ENCODE measurements at regions not wholly inside any gene's neighbourhood (a gene's known extent, or its start where the extent isn't known, plus 50 kb on each side); places are given as distances from the start of the nearest gene placed in this dataset.
"Not testable (repeated sequence)": the region's sequence is repeated elsewhere in the genome, so short reads cannot be mapped to it uniquely, and the experiment has no call there.

DNA sequence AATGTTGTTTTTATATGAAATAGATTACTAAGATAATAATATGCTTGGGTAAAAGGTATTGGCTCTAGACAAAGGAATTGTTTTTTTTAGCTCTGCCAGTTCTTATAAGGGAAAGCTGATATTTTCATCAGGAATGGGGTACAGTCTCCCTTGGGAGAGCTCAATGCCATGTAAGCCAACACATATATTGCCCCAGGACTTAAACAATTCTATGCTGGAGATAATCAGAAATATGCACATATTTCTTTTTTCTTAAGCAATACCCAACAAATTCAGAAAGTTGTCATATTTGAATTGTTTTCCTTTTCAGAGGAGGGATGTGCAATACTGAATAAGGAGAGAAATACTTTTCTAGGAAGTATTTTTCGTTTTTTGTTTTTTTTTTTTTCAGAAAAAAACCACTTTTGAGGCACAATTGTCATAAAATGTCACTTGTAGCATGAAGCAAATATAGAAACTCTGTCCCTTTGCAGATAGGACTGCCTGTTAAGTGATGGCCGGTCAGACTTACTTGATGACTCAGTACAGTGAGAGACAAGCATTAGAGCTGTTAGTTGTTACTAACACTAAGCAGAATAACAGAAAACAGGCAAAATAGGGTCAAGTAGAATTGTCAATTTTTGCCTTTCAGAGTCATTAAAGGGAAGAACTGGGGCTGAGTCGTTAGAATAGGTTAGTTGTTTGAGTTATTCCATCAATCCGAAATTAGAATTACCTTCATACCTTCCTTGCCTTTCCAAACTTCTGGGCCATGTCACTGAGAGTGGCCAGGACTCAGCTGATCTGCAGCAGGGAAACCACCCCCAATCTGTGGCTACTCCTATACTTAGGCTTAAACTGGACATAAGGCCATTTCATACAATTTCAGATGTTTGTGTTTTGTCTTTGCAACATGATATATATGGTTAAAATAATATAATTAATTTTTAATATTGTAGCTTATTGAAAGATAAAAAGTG is 168.1 kb downstream of the SLC38A4 start:
- CTCF ChIA-PET, result interaction anchor here (1.1 to 1.7 kb wide), 2 partner anchors 18 to 533 kb away, joined by 3 read pairs; no protein-coding TSS in a partner anchor
- Histone ChIP-seq H3K36me3 (replicated peaks in 1 of 2; ENCODE audit: control insufficient read depth in 1 of 2, insufficient read depth in 2 of 2, low read length in 1 of 2) (no peaks in the 10 kb centered on the region), H3K9me2 (no peaks in the 10 kb centered on the region), H3K4me3 (ENCODE audit: low read depth in 2 of 2, low read length in 1 of 2) (no peak overlapping the region; a peak in 1 of 4 replicates), H3K9me3 (no peaks in the 10 kb centered on the region), H3K9ac (no peak overlapping the region; the same call in 1 of the 2 replicates), H3K79me2 (ENCODE audit: insufficient read depth) (no peaks in the 10 kb centered on the region), H3K27ac (ENCODE audit: low read depth in 2 of 2, low read length in 1 of 2) (peak overlapping the region; percentile 11 to 83; a peak in 3 of 4 replicates), H3K4me1 (ENCODE audit: control insufficient read depth in 1 of 2, insufficient read depth in 2 of 2, low read depth in 1 of 2, low read length in 1 of 2) (peaks cover 0 to 46% of the 10 kb centered on the region in 2 experiments), H3F3A (replicated peaks; ENCODE audit: insufficient read depth) (peaks cover 24% of the 10 kb centered on the region), H2AFZ (ENCODE audit: low read depth) (peak overlapping the region; percentile 63; the same call in 1 of the 2 replicates), H3K4me2 (peak overlapping the region; percentile 6; the same call in 1 of the 2 replicates), H3K27me3 (ENCODE audit: insufficient read depth) (no peaks in the 10 kb centered on the region), H4K20me1 (ENCODE audit: insufficient read depth) (no peaks in the 10 kb centered on the region)
- TF ChIP-seq JUND (IDR thresholded peaks at IDR 0.05) (peak; percentile 26; the same call in 1 of the 2 replicates), MEF2A (IDR thresholded peaks at IDR 0.05; ENCODE audit: borderline replicate concordance, low read depth) (no peak), RAD21 (IDR thresholded peaks at IDR 0.05; ENCODE audit: low read length) (no peak), FOSL2 (IDR thresholded peaks at IDR 0.05; ENCODE audit: borderline replicate concordance, low read depth) (peak; percentile 63)
- TF ChIP-seq, protein P1, sequence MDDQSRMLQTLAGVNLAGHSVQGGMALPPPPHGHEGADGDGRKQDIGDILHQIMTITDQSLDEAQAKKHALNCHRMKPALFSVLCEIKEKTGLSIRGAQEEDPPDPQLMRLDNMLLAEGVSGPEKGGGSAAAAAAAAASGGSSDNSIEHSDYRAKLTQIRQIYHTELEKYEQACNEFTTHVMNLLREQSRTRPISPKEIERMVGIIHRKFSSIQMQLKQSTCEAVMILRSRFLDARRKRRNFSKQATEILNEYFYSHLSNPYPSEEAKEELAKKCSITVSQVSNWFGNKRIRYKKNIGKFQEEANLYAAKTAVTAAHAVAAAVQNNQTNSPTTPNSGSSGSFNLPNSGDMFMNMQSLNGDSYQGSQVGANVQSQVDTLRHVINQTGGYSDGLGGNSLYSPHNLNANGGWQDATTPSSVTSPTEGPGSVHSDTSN (IDR thresholded peaks at IDR 0.05), result peak; percentile 38; the same call in 1 of the 2 replicates
- TF ChIP-seq, protein P2, sequence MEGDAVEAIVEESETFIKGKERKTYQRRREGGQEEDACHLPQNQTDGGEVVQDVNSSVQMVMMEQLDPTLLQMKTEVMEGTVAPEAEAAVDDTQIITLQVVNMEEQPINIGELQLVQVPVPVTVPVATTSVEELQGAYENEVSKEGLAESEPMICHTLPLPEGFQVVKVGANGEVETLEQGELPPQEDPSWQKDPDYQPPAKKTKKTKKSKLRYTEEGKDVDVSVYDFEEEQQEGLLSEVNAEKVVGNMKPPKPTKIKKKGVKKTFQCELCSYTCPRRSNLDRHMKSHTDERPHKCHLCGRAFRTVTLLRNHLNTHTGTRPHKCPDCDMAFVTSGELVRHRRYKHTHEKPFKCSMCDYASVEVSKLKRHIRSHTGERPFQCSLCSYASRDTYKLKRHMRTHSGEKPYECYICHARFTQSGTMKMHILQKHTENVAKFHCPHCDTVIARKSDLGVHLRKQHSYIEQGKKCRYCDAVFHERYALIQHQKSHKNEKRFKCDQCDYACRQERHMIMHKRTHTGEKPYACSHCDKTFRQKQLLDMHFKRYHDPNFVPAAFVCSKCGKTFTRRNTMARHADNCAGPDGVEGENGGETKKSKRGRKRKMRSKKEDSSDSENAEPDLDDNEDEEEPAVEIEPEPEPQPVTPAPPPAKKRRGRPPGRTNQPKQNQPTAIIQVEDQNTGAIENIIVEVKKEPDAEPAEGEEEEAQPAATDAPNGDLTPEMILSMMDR (IDR thresholded peaks at IDR 0.05), result no peak
- POLR2A ChIA-PET, result interaction anchor here (0.6 kb wide), 1 partner anchor 309 kb away, joined by 4 read pairs; no protein-coding TSS in a partner anchor
- DNase-seq, result no peak
- 16% methylated on average over 4 of the region's 4 CpGs for WGBS (ENCODE audit: low lambda C conversion rate)

DNA sequence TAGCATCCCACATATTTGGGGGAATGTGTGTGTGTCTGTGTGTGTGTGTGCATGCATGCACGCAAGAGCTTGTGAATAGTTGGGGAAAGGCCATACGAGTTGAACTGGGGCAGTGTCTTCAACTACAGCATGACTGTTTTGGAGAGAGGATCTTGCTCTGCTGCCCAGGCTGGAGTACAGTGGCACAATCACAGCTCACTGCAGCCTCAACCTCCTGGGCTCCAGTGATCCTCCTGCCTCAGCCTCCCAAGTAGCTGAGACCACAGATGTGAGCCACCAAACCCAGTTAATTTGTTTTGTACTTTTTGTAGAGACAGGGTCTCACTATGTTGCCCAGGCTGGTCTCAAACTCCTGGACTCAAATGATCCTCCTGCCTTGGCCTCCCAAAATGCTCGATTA is 169.8 kb downstream of the SLC38A4 start:
- H3F3A ChIP-seq (replicated peaks; ENCODE audit: insufficient read depth), result peaks cover 15% of the 10 kb centered on the region
- H3K27ac ChIP-seq (ENCODE audit: low read depth in 2 of 2, low read length in 1 of 2); POLR2A ChIA-PET; DNase-seq; H4K20me1 ChIP-seq (ENCODE audit: insufficient read depth); H3K79me2 ChIP-seq (ENCODE audit: insufficient read depth); H3K9me3 ChIP-seq; H2AFZ ChIP-seq (ENCODE audit: low read depth); H3K4me3 ChIP-seq (ENCODE audit: low read depth in 2 of 2, low read length in 1 of 2); H3K4me2 ChIP-seq; H3K9ac ChIP-seq; H3K9me2 ChIP-seq; H3K27me3 ChIP-seq (ENCODE audit: insufficient read depth); H3K36me3 ChIP-seq (replicated peaks in 1 of 2; ENCODE audit: control insufficient read depth in 1 of 2, insufficient read depth in 2 of 2, low read length in 1 of 2): not testable (repeated sequence)
- 73% methylated on average over 3 of the region's 3 CpGs for WGBS (ENCODE audit: low lambda C conversion rate)
- peaks cover 0 to 42% of the 10 kb centered on the region in 2 experiments for H3K4me1 ChIP-seq (ENCODE audit: control insufficient read depth in 1 of 2, insufficient read depth in 2 of 2, low read depth in 1 of 2, low read length in 1 of 2)
- CTCF ChIA-PET, result interaction anchor here (1.1 kb wide), 1 partner anchor 313 kb away, joined by 3 read pairs; no protein-coding TSS in a partner anchor
